Lung (tissue), 11 donors: ENCODE measurements at regions not wholly inside any gene's neighbourhood (a gene's known extent, or its start where the extent isn't known, plus 50 kb on each side); places are given as distances from the start of the nearest gene placed in this dataset.

Experiments used
- ATAC-seq: fragments of 200-7000 bp; cut with Tn5 transposase; one replicate; pipeline ENCODE4 v1.9.1; 2020; ENCODE audit warnings: moderate number of reproducible peaks; ENCODE audit not compliant: insufficient read depth, low FRiP score
- DNase-seq, 3 donors: peaks; one replicate each; pipeline ENCODE4 v3.0.0-alpha.2; 2013 to 2017
- H3K27ac ChIP-seq, 2 donors: one replicate each; pipeline ENCODE4 v1.5.1; 2013; ENCODE audit warnings: mild to moderate bottlenecking in 2 of 2, moderate library complexity in 2 of 2, control low read depth in 1 of 2, inconsistent platforms in 1 of 2, low read depth in 1 of 2, low read length in 1 of 2
- H3K27me3 ChIP-seq, 3 donors: one replicate each; pipeline ENCODE4 v1.5.1; 2013; ENCODE audit warnings: low read length in 2 of 3; ENCODE audit not compliant: control insufficient read depth in 3 of 3, insufficient read depth in 3 of 3
- H3K36me3 ChIP-seq, 4 donors: one replicate each; pipeline ENCODE4 v1.5.1; 2013; ENCODE audit warnings: low read length in 4 of 4, mild to moderate bottlenecking in 1 of 4, moderate library complexity in 1 of 4; ENCODE audit not compliant: control insufficient read depth in 4 of 4, insufficient read depth in 4 of 4
- H3K4me1 ChIP-seq, 5 donors: one replicate each; pipeline ENCODE4 v1.5.1; 2013; ENCODE audit warnings: low read length in 5 of 5, mild to moderate bottlenecking in 2 of 5, moderate library complexity in 1 of 5; ENCODE audit not compliant: control insufficient read depth in 5 of 5, insufficient read depth in 5 of 5
- H3K4me3 ChIP-seq: one replicate; pipeline ENCODE4 v1.5.1; 2013; ENCODE audit warnings: mild to moderate bottlenecking, control low read depth, moderate library complexity
- H3K9ac ChIP-seq, 2 donors: one replicate each; pipeline ENCODE4 v1.5.1; 2013; ENCODE audit warnings: low read length in 2 of 2, control low read depth in 1 of 2; ENCODE audit not compliant: insufficient read depth in 1 of 2
- H3K9me3 ChIP-seq, 4 donors: one replicate each; pipeline ENCODE4 v1.5.1; 2013; ENCODE audit warnings: low read length in 3 of 4, mild to moderate bottlenecking in 1 of 4, moderate library complexity in 1 of 4; ENCODE audit not compliant: control insufficient read depth in 4 of 4, insufficient read depth in 3 of 4
- WGBS, 2 donors: extraction: QIAGEN DNeasy Blood & Tissue Kit; methylation state at CpG; one replicate each; pipeline ENCODE4 v1.1.7; 2013; 5-methylcytosine and 5-hydroxymethylcytosine counted together
- TF ChIP-seq, protein P1 (sequence below): IDR thresholded peaks from 2 replicates; pipeline ENCODE4 v1.5.1; 2012; ENCODE audit warnings: mild to moderate bottlenecking; ENCODE audit errors: control extremely low read depth, extremely low read depth
- donor health status: control.
- donor health status: control.
- donor health status: Bipolar disorder and iron deficiency.
- donor health status: healthy.
- donor health status: DM: yes; HTN: yes; CAD: no.

DNA sequence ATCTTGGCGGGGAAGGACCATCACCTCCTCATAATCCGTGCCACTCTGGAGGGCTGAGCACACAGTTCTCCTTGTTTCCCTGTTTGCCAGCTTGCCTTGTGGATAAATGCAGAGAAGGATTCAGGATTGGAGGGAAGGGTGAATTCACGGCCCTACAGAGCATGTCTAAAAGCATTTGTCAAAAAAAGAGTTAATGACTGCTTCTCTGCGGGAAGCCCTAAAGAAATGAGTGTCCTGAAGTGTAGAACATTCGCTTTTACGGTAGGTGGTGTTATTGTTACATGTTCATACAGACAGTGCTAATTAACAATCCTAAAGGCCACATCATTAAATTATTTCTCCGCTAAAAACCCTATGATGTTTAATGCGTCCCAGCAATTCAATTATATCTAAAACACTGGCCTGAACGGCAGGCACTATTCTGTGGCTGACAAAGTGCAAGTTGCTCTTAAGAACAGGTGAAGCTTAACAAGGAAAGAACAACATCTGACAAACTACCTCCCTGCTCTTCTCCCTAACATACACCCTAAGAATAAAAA lies 112.3 kb upstream of the NFIA start:
- no peak for ATAC-seq
- H3K27ac ChIP-seq, result no peak overlapping the region
- 42 to 57% methylated on average over 9 of the region's 9 CpGs for WGBS, 2 donors

DNA sequence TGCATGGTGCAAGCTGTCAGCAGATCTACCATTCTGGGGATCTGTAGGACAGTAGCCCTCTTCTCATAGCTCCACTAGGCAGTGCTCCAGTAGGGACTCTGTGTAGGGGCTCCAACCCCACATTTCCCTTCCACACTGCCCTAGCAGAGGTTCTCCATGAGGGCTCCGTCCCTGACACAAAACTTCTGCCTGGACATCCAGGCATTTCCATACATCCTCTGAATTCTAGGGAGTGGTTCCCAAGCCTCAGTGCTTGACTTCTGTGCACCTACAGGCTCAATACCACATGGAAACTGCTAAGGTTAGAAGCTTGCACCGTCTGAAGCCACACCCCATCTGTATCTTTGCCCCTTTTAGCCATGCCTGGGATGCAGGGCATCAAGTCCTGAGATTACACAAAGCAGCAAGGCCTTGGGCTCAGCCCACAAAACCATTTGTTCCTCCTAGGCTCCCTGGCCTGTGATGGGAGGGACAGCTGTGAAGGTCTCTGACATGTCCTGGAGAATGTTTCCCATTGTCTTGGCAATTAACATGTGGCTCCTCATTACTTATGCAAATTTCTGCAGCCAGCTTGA lies 117.0 kb upstream of the NFIA start:
- H3K27ac ChIP-seq, result no peak overlapping the region
- peaks cover 0 to 3% (median 2%) of the 10 kb centered on the region in 5 donors for H3K4me1 ChIP-seq
- ATAC-seq (no peak), DNase-seq (no peak)
- H3K4me3 ChIP-seq, result no peak overlapping the region
- H3K36me3 ChIP-seq, result no peaks in the 10 kb centered on the region
- peaks cover 0 to 11% (median 5%) of the 10 kb centered on the region in 4 donors for H3K9me3 ChIP-seq
- TF ChIP-seq, protein P1, sequence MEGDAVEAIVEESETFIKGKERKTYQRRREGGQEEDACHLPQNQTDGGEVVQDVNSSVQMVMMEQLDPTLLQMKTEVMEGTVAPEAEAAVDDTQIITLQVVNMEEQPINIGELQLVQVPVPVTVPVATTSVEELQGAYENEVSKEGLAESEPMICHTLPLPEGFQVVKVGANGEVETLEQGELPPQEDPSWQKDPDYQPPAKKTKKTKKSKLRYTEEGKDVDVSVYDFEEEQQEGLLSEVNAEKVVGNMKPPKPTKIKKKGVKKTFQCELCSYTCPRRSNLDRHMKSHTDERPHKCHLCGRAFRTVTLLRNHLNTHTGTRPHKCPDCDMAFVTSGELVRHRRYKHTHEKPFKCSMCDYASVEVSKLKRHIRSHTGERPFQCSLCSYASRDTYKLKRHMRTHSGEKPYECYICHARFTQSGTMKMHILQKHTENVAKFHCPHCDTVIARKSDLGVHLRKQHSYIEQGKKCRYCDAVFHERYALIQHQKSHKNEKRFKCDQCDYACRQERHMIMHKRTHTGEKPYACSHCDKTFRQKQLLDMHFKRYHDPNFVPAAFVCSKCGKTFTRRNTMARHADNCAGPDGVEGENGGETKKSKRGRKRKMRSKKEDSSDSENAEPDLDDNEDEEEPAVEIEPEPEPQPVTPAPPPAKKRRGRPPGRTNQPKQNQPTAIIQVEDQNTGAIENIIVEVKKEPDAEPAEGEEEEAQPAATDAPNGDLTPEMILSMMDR, result no peak
- WGBS, 2 donors, result 90 to 98% methylated on average over 2 of the region's 2 CpGs
- H3K27me3 ChIP-seq, result no peaks in the 10 kb centered on the region
- H3K9ac ChIP-seq, result no peak overlapping the region

More for the DNA sequence above, 112.3 kb upstream of the NFIA start:
- peak in 2 of 3 donors; percentile 69 to 74 for DNase-seq
- H3K27me3 ChIP-seq, result peaks cover 0 to 4% (median 0%) of the 10 kb centered on the region in 3 donors
- H3K9ac ChIP-seq, result no peak overlapping the region
- no peaks in the 10 kb centered on the region for H3K36me3 ChIP-seq
- peaks cover 0 to 12% (median 4%) of the 10 kb centered on the region in 5 donors for H3K4me1 ChIP-seq
- H3K9me3 ChIP-seq, result peaks cover 0 to 7% (median 4%) of the 10 kb centered on the region in 4 donors
- TF ChIP-seq, protein P1, result peak; percentile 25
- H3K4me3 ChIP-seq, result no peak overlapping the region

DNA sequence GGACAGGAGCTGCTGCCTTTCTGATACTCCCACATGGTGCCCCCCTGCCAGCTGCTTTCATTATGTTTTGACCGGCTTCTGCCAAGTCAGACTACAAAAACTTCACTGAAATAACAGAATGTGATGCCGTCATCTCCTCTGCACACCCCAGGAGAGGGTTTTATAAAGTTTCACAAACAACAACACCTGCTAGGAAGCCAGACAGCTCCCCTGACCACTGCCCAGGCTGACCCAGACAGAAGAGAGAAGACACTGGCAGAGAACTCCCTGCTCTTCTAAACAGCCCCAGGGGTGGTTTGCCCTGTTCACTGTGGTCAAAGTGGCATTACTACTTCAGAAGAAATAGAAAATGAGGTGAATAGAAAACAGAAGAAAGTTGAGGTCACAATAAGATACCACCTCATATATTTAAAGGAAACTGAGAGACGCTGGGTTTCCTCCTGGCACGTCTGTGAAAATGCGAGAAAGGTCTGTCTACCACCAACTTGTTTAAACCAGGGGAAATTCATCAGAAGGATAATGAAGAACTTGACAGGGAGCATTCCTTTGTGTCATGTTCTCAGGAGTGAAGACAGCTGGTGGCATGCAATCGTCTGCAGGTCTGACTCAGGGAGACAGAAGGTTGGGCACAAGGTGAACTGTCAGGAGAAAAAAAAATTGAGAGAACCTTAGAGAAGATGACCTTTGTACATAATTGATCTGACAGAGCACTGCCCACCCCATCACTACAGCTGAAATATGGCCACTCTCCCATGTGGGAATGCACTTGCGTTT lies 119.0 kb upstream of the NFIA start:
- H3K27ac ChIP-seq, result no peak overlapping the region
- TF ChIP-seq, protein P1, result no peak
- peaks cover 0 to 11% (median 5%) of the 10 kb centered on the region in 4 donors for H3K9me3 ChIP-seq
- no peaks in the 10 kb centered on the region for H3K4me1 ChIP-seq
- H3K4me3 ChIP-seq, result no peak overlapping the region
- H3K36me3 ChIP-seq, result no peaks in the 10 kb centered on the region
- no peaks in the 10 kb centered on the region for H3K27me3 ChIP-seq
- ATAC-seq (no peak), DNase-seq (no peak)
- 81 to 84% methylated on average over 7 of the region's 7 CpGs for WGBS, 2 donors
- no peak overlapping the region for H3K9ac ChIP-seq
